Neuron (in vitro differentiated cells): ENCODE measurements at regions not wholly inside any gene's neighbourhood (a gene's known extent, or its start where the extent isn't known, plus 50 kb on each side); places are given as distances from the start of the nearest gene placed in this dataset.
"Not testable (repeated sequence)": the region's sequence is repeated elsewhere in the genome, so short reads cannot be mapped to it uniquely, and the experiment has no call there.

Experiments
- H2AFZ ChIP-seq: one replicate; pipeline ENCODE4 v1.6.1; 2013; ENCODE audit warnings: low read depth, mild to moderate bottlenecking, inconsistent platforms, low read length, moderate library complexity
- H3K27me3 ChIP-seq: one replicate; pipeline ENCODE4 v1.6.1; 2013; ENCODE audit warnings: low read length; ENCODE audit not compliant: insufficient read depth
- H3K36me3 ChIP-seq: one replicate; pipeline ENCODE4 v1.6.1; 2013; ENCODE audit warnings: low read length; ENCODE audit not compliant: insufficient read depth
- H3K4me1 ChIP-seq: one replicate; pipeline ENCODE4 v1.6.1; 2013; ENCODE audit warnings: low read length; ENCODE audit not compliant: insufficient read depth
- H3K4me3 ChIP-seq: 2 replicates; pipeline ENCODE4 v1.5.1; 2013; ENCODE audit warnings: mild to moderate bottlenecking, low read length, moderate library complexity
- H3K9me3 ChIP-seq: one replicate; pipeline ENCODE4 v1.6.1; 2013; ENCODE audit warnings: low read length

- Histone ChIP-seq H3K36me3 (no peaks in the 10 kb centered on the region), H3K27me3 (no peaks in the 10 kb centered on the region), H2AFZ (no peak overlapping the region), H3K9me3 (no peaks in the 10 kb centered on the region), H3K4me1 (peaks cover 7% of the 10 kb centered on the region), H3K4me3 (no peak overlapping the region)
Observed at GRCh38 chr3:6644070-6644929, 216.6 kb upstream of the GRM7 start.

GRCh38 chr3:6654670-6655069 is 206.2 kb upstream of the GRM7 start:
- Histone ChIP-seq H3K9me3 (no peaks in the 10 kb centered on the region), H3K4me3 (no peak overlapping the region), H3K4me1 (no peaks in the 10 kb centered on the region), H2AFZ (no peak overlapping the region), H3K36me3 (no peaks in the 10 kb centered on the region), H3K27me3 (no peaks in the 10 kb centered on the region)

GRCh38 chr3:6655275-6655674 is 205.6 kb upstream of the GRM7 start:
- Histone ChIP-seq H3K4me3 (no peak overlapping the region), H3K27me3 (no peaks in the 10 kb centered on the region), H3K9me3 (no peaks in the 10 kb centered on the region), H3K4me1 (no peaks in the 10 kb centered on the region), H2AFZ (no peak overlapping the region), H3K36me3 (no peaks in the 10 kb centered on the region)

- Histone ChIP-seq H3K4me1 (no peaks in the 10 kb centered on the region), H3K9me3 (no peaks in the 10 kb centered on the region), H3K36me3 (no peaks in the 10 kb centered on the region), H2AFZ (no peak overlapping the region), H3K27me3 (no peaks in the 10 kb centered on the region), H3K4me3 (no peak overlapping the region)
Observed at GRCh38 chr3:6657591-6657990, 203.3 kb upstream of the GRM7 start.

GRCh38 chr3:6667354-6667753 is 193.6 kb upstream of the GRM7 start:
- no peaks in the 10 kb centered on the region for H3K9me3 ChIP-seq
- H3K4me3 ChIP-seq = no peak overlapping the region
- H2AFZ ChIP-seq = no peak overlapping the region
- H3K4me1 ChIP-seq = no peaks in the 10 kb centered on the region
- H3K27me3 ChIP-seq = no peaks in the 10 kb centered on the region
- no peaks in the 10 kb centered on the region for H3K36me3 ChIP-seq

- no peak overlapping the region for H3K4me3 ChIP-seq
- H3K27me3 ChIP-seq = no peaks in the 10 kb centered on the region
- H3K36me3 ChIP-seq = no peaks in the 10 kb centered on the region
Observed at GRCh38 chr3:6671363-6671762, 189.6 kb upstream of the GRM7 start.

GRCh38 chr3:6679510-6679909 is 181.4 kb upstream of the GRM7 start:
- H3K27me3 ChIP-seq = no peaks in the 10 kb centered on the region
- H3K36me3 ChIP-seq = no peaks in the 10 kb centered on the region
- no peak overlapping the region for H3K4me3 ChIP-seq
- no peaks in the 10 kb centered on the region for H3K9me3 ChIP-seq
- no peaks in the 10 kb centered on the region for H3K4me1 ChIP-seq
- no peak overlapping the region for H2AFZ ChIP-seq

More at GRCh38 chr3:6671363-6671762, 189.6 kb upstream of the GRM7 start:
- H3K9me3 ChIP-seq = no peaks in the 10 kb centered on the region
- H3K4me1 ChIP-seq = no peaks in the 10 kb centered on the region
- no peak overlapping the region for H2AFZ ChIP-seq

GRCh38 chr3:6680119-6680806 is 180.7 kb upstream of the GRM7 start:
- no peaks in the 10 kb centered on the region for H3K9me3 ChIP-seq
- H2AFZ ChIP-seq = no peak overlapping the region
- H3K36me3 ChIP-seq = no peaks in the 10 kb centered on the region
- no peaks in the 10 kb centered on the region for H3K4me1 ChIP-seq
- H3K4me3 ChIP-seq = no peak overlapping the region
- no peaks in the 10 kb centered on the region for H3K27me3 ChIP-seq

GRCh38 chr3:6697285-6697684 is 163.6 kb upstream of the GRM7 start:
- no peaks in the 10 kb centered on the region for H3K4me1 ChIP-seq
- no peaks in the 10 kb centered on the region for H3K27me3 ChIP-seq
- H3K4me3 ChIP-seq = no peak overlapping the region
- H2AFZ ChIP-seq = no peak overlapping the region
- no peaks in the 10 kb centered on the region for H3K36me3 ChIP-seq
- H3K9me3 ChIP-seq = no peaks in the 10 kb centered on the region

- Histone ChIP-seq H3K4me3 (no peak overlapping the region), H3K9me3 (no peaks in the 10 kb centered on the region), H3K27me3 (no peaks in the 10 kb centered on the region), H2AFZ (no peak overlapping the region), H3K4me1 (no peaks in the 10 kb centered on the region), H3K36me3 (no peaks in the 10 kb centered on the region)
Observed at GRCh38 chr3:6697722-6698121, 163.2 kb upstream of the GRM7 start.

GRCh38 chr3:6704817-6705216 is 156.1 kb upstream of the GRM7 start:
- H3K4me3 ChIP-seq, H2AFZ ChIP-seq, H3K36me3 ChIP-seq, H3K27me3 ChIP-seq, H3K4me1 ChIP-seq, H3K9me3 ChIP-seq: not testable (repeated sequence)

GRCh38 chr3:6706777-6707176 is 154.1 kb upstream of the GRM7 start:
- Histone ChIP-seq H3K27me3 (no peaks in the 10 kb centered on the region), H2AFZ (no peak overlapping the region), H3K4me3 (no peak overlapping the region), H3K9me3 (no peaks in the 10 kb centered on the region), H3K4me1 (no peaks in the 10 kb centered on the region), H3K36me3 (no peaks in the 10 kb centered on the region)

GRCh38 chr3:6709178-6709577 is 151.7 kb upstream of the GRM7 start:
- Histone ChIP-seq H3K27me3 (no peaks in the 10 kb centered on the region), H3K4me3 (no peak overlapping the region), H3K4me1 (no peaks in the 10 kb centered on the region)

More at GRCh38 chr3:6709178-6709577, 151.7 kb upstream of the GRM7 start:
- H2AFZ ChIP-seq = no peak overlapping the region
- no peaks in the 10 kb centered on the region for H3K36me3 ChIP-seq
- no peaks in the 10 kb centered on the region for H3K9me3 ChIP-seq
